ENCODE measurements at regions not wholly inside any gene's neighbourhood (a gene's known extent, or its start where the extent isn't known, plus 50 kb on each side); places are given as distances from the start of the nearest gene placed in this dataset.

DNA sequence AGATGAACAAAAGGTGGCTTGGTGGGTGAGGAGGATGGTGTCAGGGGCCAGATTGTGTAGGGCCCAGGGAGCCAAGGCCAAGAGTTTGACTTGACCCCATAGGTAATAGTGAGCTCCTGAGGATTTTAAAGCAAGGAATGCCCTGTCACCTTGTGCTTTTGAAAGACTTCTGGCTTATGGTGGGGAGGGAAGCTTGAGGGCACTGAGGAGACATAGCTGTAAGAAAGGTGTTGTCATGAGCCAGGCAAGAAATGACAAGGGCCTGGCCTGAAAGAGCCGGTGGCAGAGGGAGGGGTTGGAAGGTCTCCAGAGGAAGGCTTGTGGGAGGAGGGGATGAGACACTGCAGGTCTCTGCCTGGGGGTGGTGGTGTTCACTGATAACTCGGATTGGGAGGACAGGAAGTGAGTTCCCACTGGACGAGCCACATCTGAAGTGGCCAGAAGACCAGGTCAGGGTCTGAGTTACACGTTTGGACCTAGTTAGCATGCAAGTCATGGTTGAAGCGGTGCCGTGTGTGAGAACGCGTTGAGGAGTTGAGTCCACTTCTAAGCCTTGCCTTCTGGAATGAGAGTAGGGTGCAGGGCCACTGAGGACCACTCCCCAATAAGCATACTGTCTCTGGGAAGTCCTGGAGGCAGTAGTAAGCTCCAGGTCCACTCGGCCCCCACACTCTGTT is 64.3 kb downstream of the TET3 start:
- DNase-seq (ENCODE audit: extremely low spot score) = no peak
- WGBS = 81% methylated on average over 9 of the region's 9 CpGs

DNA sequence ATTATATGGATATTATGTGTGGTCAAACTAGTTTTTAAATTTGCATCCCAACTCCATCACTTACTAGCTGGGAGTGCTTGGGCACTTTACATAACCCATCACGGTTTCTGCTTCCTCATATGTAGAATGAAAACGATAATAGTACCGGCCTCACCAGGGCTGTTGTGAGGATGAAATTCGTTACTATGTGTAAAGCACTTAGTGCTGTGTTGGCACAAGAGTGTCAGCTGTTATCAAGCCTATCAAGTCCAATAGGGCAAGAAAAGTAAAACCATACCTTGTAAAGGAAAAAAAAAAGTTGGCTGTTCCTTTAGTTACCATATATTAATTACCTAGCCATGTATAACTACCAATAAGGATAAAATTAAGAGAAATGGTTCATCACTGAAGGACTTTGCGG is 65.4 kb downstream of the TET3 start:
- DNase-seq (ENCODE audit: extremely low spot score) = no peak
- no peak overlapping the region for H3K4me3 ChIP-seq (ENCODE audit: low read depth, low read length)
- no peaks in the 10 kb centered on the region for H3K4me1 ChIP-seq (ENCODE audit: insufficient read depth)
- H3K27ac ChIP-seq (ENCODE audit: low read depth) = no peak overlapping the region
- WGBS = 93% methylated on average over 5 of the region's 5 CpGs
- H3K36me3 ChIP-seq (ENCODE audit: insufficient read depth) = no peaks in the 10 kb centered on the region

More for the DNA sequence above, 64.3 kb downstream of the TET3 start:
- Histone ChIP-seq H3K36me3 (ENCODE audit: insufficient read depth) (no peaks in the 10 kb centered on the region), H3K27ac (ENCODE audit: low read depth) (no peak overlapping the region), H3K4me3 (ENCODE audit: low read depth, low read length) (no peak overlapping the region), H3K4me1 (ENCODE audit: insufficient read depth) (no peaks in the 10 kb centered on the region)

DNA sequence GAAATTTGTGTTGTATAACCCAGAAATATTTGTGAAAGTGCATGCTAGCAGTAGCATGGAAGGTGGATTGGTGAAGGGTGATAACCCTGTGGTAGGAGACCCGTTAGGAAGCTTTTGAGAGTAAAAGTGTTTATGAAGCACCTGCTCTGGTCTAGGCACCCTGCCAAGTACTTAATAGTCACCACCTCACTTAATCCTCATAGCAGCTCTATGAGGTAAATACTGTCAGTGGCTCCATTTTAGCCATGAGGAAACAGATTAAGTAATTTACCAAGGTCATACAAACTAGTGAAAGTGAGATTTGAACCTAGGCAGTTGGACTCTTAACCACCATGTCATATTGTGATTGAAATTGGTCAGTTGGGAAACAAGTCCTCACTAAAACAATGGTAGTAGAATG is 66.8 kb downstream of the TET3 start:
- Histone ChIP-seq H3K4me1 (ENCODE audit: insufficient read depth) (no peaks in the 10 kb centered on the region), H3K4me3 (ENCODE audit: low read depth, low read length) (no peak overlapping the region), H3K27ac (ENCODE audit: low read depth) (no peak overlapping the region), H3K36me3 (ENCODE audit: insufficient read depth) (peaks cover 1% of the 10 kb centered on the region)
- WGBS = 69% methylated on average over 1 of the region's 1 CpG
- DNase-seq (ENCODE audit: extremely low spot score) = no peak

DNA sequence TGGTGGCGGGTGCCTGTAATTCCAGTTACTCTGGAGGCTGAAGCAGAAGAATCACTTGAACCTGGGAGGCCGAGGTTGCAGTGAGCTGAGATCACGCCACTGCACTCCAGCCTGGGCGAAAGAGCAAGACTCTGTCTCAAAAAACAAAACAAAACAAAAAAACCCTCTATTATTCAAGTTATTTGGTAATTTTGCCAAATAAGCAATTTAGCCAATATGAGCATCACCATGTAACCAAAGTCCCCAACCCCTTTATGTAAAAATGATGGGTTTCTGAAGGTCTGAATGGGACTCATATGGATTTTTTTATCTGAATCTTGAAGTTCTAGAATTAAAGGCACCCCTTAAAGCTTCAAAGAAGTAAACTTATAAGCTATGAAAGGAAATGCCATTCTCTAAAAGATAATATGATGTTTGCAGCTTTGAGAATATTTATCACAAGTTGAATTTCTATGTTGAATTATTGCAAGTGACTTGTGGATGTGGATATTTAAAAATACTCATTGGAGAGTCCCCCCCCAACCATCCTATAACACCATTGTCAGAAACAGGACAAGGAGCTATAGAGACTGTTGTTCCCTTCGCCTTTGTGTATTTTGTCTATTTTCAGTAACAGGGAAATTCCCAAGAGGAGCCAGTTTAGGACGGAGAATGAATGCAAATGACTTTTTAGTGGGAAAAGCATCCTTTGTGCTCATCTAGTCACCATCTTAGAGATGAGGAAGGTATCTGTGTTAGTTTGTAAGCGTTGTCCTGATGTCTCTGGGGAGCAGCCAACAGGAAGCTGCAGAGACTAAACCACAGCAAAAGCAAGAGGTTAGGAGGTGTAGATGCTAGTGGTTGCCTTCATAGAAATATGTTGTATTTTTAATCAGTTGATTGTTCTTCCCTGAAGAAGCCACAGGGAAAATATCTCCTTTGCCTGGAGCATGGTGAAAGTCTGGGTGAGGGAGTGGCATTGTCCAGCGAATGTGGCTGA is 68.3 kb downstream of the TET3 start:
- WGBS = 88% methylated on average over 8 of the region's 8 CpGs
- no peak overlapping the region for H3K27ac ChIP-seq (ENCODE audit: low read depth)

DNA sequence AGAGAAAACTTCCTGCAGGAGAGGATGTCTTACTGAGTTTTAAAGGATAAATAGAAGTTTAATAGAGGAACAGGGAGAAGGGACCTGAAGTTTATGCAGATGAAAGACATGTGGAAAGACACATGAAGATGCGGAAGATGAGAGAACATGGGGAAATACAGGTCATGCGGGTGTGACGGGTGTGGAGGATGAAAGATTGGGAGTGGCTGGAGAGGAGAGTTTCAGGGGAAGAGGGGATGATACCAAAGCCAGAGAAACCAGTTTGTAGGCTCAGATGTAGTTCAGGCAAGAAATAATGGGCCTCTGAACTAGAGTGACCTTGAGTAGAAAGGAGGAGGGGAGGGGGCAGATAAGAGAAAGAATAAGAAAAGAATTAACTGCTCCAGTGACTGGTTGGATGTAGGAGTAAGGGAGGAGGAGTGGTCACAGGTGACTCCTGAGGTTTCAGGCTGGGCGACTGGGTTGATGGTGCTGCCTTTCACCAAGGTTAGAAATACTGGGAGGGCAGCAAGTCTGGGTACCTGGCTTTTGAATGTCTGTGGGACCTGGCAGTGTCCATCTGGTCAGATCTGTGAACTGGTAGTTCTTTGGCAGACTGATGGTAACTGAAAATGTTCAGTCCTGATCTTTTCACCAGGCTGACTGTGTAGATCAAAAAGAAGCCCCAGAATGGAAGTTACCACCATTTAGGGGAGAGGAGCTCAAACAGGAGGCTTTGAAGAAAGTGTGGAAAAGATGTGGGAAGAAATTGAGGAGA is 69.4 kb downstream of the TET3 start:
- H3K4me1 ChIP-seq (ENCODE audit: insufficient read depth) = no peaks in the 10 kb centered on the region
- 88% methylated on average over 4 of the region's 4 CpGs for WGBS
- DNase-seq (ENCODE audit: extremely low spot score) = no peak
- H3K36me3 ChIP-seq (ENCODE audit: insufficient read depth) = peaks cover 1% of the 10 kb centered on the region
- H3K27ac ChIP-seq (ENCODE audit: low read depth) = no peak overlapping the region
- H3K4me3 ChIP-seq (ENCODE audit: low read depth, low read length) = no peak overlapping the region

More for the DNA sequence above, 68.3 kb downstream of the TET3 start:
- DNase-seq (ENCODE audit: extremely low spot score) = no peak
- H3K4me3 ChIP-seq (ENCODE audit: low read depth, low read length) = no peak overlapping the region
- peaks cover 1% of the 10 kb centered on the region for H3K36me3 ChIP-seq (ENCODE audit: insufficient read depth)
- H3K4me1 ChIP-seq (ENCODE audit: insufficient read depth) = no peaks in the 10 kb centered on the region

DNA sequence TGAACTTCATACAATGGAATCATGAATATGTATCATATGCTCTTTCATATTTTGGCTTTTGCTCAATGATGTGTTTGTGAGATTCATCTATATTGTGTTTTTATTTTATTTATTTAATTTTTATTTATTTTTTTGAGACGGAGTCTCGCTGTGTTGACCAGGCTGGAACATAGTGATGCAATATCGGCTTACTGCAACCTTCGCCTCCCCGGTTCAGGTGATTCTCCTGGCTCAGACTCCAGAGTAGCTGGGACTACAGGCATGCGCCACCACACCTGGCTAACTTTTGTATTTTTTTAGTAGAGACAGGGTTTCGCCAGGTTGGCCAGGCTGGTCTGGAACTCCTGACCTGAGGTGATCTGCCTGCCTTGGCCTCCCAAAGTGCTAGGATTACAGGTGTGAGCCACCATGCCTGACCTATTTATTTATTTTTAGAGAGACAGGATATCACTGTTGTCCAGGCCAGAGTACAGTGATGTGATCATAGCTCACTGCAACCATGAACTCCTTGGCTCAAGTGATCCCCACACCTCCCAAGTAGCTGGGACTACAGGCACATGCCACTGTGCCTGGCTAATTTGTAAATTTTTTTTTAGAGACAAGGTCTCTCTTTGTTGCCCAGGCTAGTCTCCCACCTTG is 74.5 kb downstream of the TET3 start:
- WGBS = 97% methylated on average over 7 of the region's 7 CpGs
- Histone ChIP-seq H3K27ac (ENCODE audit: low read depth) (no peak overlapping the region), H3K36me3 (ENCODE audit: insufficient read depth) (peaks cover 1% of the 10 kb centered on the region), H3K4me3 (ENCODE audit: low read depth, low read length) (no peak overlapping the region), H3K4me1 (ENCODE audit: insufficient read depth) (no peaks in the 10 kb centered on the region)
- no peak for DNase-seq (ENCODE audit: extremely low spot score)

DNA sequence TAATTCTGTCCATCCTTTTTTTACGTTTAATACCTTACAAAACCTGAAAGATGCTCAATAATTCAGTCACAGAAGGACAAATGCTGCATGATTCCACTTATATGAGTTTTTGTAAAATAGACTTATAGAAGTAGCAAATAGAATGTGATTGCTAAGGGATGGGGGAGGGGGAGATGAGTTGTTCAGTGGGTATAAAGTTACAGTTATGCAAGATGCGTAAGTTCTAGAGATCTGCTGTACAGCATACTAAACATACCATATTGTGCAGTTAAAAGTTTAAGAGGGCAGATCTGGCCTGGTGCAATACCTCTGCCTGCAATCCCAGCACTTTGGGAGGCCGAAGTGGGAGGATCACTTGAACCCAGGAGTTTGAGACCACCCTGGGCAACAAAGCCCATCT is 78.8 kb downstream of the TET3 start:
- Histone ChIP-seq H3K4me3 (ENCODE audit: low read depth, low read length) (no peak overlapping the region), H3K4me1 (ENCODE audit: insufficient read depth) (no peaks in the 10 kb centered on the region), H3K27ac (ENCODE audit: low read depth) (no peak overlapping the region), H3K36me3 (ENCODE audit: insufficient read depth) (no peaks in the 10 kb centered on the region)
- 97% methylated on average over 3 of the region's 3 CpGs for WGBS
- no peak for DNase-seq (ENCODE audit: extremely low spot score)

DNA sequence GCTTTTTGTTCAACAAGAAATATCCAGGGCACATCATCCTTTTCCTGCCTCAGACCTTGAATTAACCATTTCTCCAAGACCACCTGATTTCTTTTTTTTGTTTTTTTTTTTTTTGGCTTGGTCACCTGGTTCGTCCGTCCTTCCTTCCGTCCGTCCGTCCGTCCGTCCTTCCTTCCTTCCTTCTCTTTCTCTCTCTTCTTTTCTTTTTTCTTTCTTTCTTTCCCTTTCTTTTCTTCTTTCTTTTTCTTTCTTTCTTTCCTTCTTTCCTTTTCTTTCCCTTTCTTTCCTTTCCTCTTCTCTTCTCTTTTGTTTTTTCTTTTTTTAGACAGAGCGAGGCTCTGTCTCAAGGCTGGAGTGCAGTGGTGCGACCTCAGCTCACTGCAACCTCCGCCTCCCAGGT is 80.7 kb downstream of the TET3 start:
- no peak for DNase-seq (ENCODE audit: extremely low spot score)
- Histone ChIP-seq H3K4me3 (ENCODE audit: low read depth, low read length) (no peak overlapping the region), H3K36me3 (ENCODE audit: insufficient read depth) (no peaks in the 10 kb centered on the region), H3K27ac (ENCODE audit: low read depth) (no peak overlapping the region), H3K4me1 (ENCODE audit: insufficient read depth) (no peaks in the 10 kb centered on the region)
- WGBS = 94% methylated on average over 10 of the region's 10 CpGs

DNA sequence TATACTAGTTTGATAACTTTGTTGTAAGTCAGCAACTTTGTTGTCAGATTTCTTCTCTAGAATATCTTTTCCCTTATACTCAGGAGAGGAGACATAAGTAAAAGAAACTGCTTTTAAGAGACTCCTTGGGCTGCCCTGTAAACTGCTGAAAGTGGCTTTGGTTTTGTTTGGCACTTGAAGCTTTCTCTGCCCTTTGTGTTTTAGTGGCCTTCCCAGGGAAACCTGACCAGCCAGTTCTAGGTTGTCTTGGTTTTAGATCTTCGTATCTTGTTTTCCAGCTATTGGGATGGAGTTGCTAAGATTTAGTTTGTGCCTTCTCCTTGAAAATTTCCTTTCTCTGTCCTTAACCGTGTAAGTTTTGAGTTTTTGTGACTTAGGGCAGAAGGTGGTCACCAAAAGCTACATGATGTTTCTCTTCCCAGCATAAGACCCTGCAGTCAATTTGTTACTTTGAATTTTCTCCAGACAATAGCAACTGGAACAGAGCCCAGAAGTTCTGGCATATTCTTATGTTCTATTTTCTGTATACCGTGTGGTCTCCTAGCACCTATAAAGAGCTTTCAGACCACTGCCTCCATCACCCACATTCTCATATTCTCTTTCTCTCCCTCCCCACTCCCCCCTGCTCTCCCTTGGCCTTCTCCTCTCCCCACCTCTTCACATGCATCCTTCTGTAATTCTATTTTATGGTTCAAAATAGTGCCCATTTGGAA is 81.1 kb downstream of the BOLA3 start:
- peak; percentile 29 for DNase-seq (ENCODE audit: extremely low spot score)
- WGBS = 43% methylated on average over 3 of the region's 3 CpGs
- no peak overlapping the region for H3K4me3 ChIP-seq (ENCODE audit: low read depth, low read length)
- H3K27ac ChIP-seq (ENCODE audit: low read depth) = no peak overlapping the region
- H3K36me3 ChIP-seq (ENCODE audit: insufficient read depth) = no peaks in the 10 kb centered on the region
- no peaks in the 10 kb centered on the region for H3K4me1 ChIP-seq (ENCODE audit: insufficient read depth)

DNA sequence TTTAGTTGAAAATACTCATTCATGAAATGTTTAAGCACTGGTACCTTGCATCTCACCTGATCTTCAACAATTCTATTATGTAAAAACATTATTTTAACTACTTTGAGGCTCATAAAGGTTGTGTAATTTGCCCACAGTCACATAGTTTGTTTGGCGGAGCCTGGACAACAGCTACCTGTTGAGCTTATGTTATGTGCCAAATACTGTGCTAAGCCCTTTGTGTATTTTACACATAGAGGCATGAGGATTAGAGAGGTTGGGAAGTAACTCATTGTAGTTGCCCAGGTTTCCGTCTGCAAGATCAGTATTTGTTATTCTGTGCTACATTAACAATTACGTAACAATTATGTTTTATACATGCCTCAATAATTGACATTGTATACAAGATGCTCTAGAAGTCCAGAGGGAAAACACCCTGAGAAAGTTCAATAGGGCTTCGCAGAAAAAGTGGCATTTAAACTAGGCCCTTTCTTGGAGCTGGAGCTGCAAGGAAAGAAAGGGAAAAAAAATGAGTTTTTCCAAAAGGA is 80.4 kb downstream of the BOLA3 start:
- Histone ChIP-seq H3K4me1 (ENCODE audit: insufficient read depth) (no peaks in the 10 kb centered on the region), H3K36me3 (ENCODE audit: insufficient read depth) (no peaks in the 10 kb centered on the region), H3K27ac (ENCODE audit: low read depth) (no peak overlapping the region), H3K4me3 (ENCODE audit: low read depth, low read length) (no peak overlapping the region)
- DNase-seq (ENCODE audit: extremely low spot score) = no peak
- WGBS = 86% methylated on average over 4 of the region's 4 CpGs

DNA sequence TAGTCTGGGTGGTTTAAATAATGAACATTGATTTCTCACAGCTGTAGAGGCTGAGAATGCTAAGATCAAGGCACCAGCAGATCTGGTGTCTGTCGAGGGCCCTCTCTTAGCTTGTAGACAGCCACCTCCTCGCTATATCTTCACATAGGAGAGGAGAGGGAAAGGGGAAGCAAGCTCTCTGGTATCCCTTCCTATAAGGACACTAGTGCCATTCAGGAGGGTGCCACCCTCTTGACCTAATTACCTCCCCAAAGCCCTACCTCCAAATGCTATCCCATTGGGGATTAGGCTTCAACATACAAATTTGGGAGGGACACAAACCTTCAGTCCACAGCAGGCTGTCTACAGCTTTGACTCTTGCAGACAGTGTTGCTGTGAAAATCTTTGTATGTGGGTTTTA is 76.7 kb downstream of the BOLA3 start:
- Histone ChIP-seq H3K4me3 (ENCODE audit: low read depth, low read length) (no peak overlapping the region), H3K36me3 (ENCODE audit: insufficient read depth) (peaks cover 3% of the 10 kb centered on the region), H3K27ac (ENCODE audit: low read depth) (no peak overlapping the region), H3K4me1 (ENCODE audit: insufficient read depth) (no peaks in the 10 kb centered on the region)
- 91% methylated on average over 2 of the region's 2 CpGs for WGBS
- no peak for DNase-seq (ENCODE audit: extremely low spot score)

DNA sequence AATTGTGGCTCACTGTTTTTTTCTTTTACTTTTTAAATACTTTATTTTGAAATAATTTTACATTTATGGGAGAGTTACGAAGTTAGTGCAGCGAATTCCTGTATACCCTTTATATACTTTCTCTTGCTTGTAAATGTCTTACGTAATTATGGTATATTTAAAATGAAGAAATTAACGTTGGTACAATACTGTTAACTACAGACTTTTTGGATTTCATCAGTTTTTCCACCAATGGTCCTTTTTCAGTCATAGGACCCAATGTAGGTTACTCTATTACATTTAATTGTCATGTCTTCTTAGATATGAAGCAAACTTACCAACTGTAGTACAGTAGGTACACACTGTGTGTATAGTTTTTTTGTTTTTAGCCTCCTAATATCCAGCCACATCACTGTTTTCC is 76.3 kb downstream of the BOLA3 start:
- DNase-seq (ENCODE audit: extremely low spot score) = no peak
- Histone ChIP-seq H3K36me3 (ENCODE audit: insufficient read depth) (peaks cover 3% of the 10 kb centered on the region), H3K27ac (ENCODE audit: low read depth) (no peak overlapping the region), H3K4me3 (ENCODE audit: low read depth, low read length) (no peak overlapping the region), H3K4me1 (ENCODE audit: insufficient read depth) (no peaks in the 10 kb centered on the region)
- 91% methylated on average over 4 of the region's 4 CpGs for WGBS

All from urinary bladder (tissue), 3 donors.